OCI-LY3 (cell line): ENCODE measurements at regions not wholly inside any gene's neighbourhood (a gene's known extent, or its start where the extent isn't known, plus 50 kb on each side); places are given as distances from the start of the nearest gene placed in this dataset.

Experiments used
- H2AFZ ChIP-seq: fragments of 200-600, 300-600 bp; shearing (Covaris generic); 2 replicates; pipeline ENCODE4 v1.6.0; 2014; ENCODE audit warnings: antibody characterized with exemption, low read depth, low read length
- H3K27ac ChIP-seq: fragments of 200-600, 300-600 bp; sonication (generic); 2 replicates; pipeline ENCODE4 v1.5.1; 2014; ENCODE audit warnings: mild to moderate bottlenecking, low read length, moderate library complexity, mixed read lengths
- H3K27me3 ChIP-seq: fragments of 200-600, 300-600 bp; sonication (generic); 2 replicates; pipeline ENCODE4 v1.6.1; 2014; ENCODE audit warnings: low read depth, low read length, mixed read lengths
- H3K36me3 ChIP-seq: fragments of 200-600, 300-600 bp; sonication (generic); replicated peaks from 2 replicates; pipeline ENCODE3; 2014; ENCODE audit warnings: low read depth, low read length, mixed read lengths
- H3K4me1 ChIP-seq: fragments of 300-600, 200-600 bp; sonication (generic); 2 replicates; pipeline ENCODE4 v1.6.1; 2014; ENCODE audit warnings: low read length, mixed read lengths
- H3K4me2 ChIP-seq: fragments of 200-600, 300-600 bp; sonication (generic); 2 replicates; pipeline ENCODE4 v1.6.1; 2014; ENCODE audit warnings: low read length, mixed read lengths
- H3K4me3 ChIP-seq: fragments of 300-600, 200-600 bp; sonication (generic); 2 replicates; pipeline ENCODE4 v1.5.1; 2014; ENCODE audit warnings: antibody characterized with exemption, mild to moderate bottlenecking, low read length, moderate library complexity
- H3K79me2 ChIP-seq: fragments of 300-600, 200-600 bp; shearing (Covaris generic); 2 replicates; pipeline ENCODE4 v1.6.1; 2014; ENCODE audit warnings: mild to moderate bottlenecking, low read length, mixed read lengths
- H3K9ac ChIP-seq: fragments of 300-600, 200-600 bp; shearing (Covaris generic); 2 replicates; pipeline ENCODE4 v1.6.0; 2014; ENCODE audit warnings: mild to moderate bottlenecking, low read length, moderate library complexity
- H3K9me3 ChIP-seq: fragments of 200-600, 300-600 bp; shearing (Covaris generic); 2 replicates; pipeline ENCODE4 v1.6.1; 2014; ENCODE audit warnings: low read length, mixed read lengths; ENCODE audit not compliant: insufficient read depth
- H4K20me1 ChIP-seq: fragments of 200-600, 300-600 bp; sonication (generic); 2 replicates; pipeline ENCODE4 v1.6.1; 2016; ENCODE audit warnings: low read length, mixed read lengths; ENCODE audit not compliant: insufficient read depth
- CTCF ChIP-seq: fragments of 200-600, 300-600 bp; sonication (generic); IDR thresholded peaks from 2 replicates; pipeline ENCODE4 v1.5.1; 2014; ENCODE audit warnings: antibody characterized with exemption, low read length, low read depth
- EZH2phosphoT487 ChIP-seq: fragments of 200-600 bp; shearing (Covaris generic); IDR thresholded peaks from 2 replicates; pipeline ENCODE4 v1.6.1; 2018; ENCODE audit warnings: antibody characterized with exemption, mixed run types, low read depth

- Histone ChIP-seq H3K4me1 (peaks cover 27% of the 10 kb centered on the region), H3K27ac (no peak overlapping the region), H3K4me3 (no peak overlapping the region), H4K20me1 (no peaks in the 10 kb centered on the region), H3K79me2 (no peaks in the 10 kb centered on the region), H3K4me2 (no peak overlapping the region), H3K9ac (no peak overlapping the region), H2AFZ (no peak overlapping the region), H3K9me3 (no peaks in the 10 kb centered on the region), H3K27me3 (no peaks in the 10 kb centered on the region), H3K36me3 (no peaks in the 10 kb centered on the region)
- TF ChIP-seq EZH2phosphoT487, result no peak
- TF ChIP-seq CTCF, result no peak
Measured at GRCh38 chr11:27238811-27239210, 124.2 kb downstream of the CCDC34 start.

- Histone ChIP-seq H3K36me3 (no peaks in the 10 kb centered on the region), H4K20me1 (no peaks in the 10 kb centered on the region), H3K4me3 (no peak overlapping the region), H3K27me3 (no peaks in the 10 kb centered on the region), H3K27ac (no peak overlapping the region), H3K9me3 (no peaks in the 10 kb centered on the region), H2AFZ (no peak overlapping the region), H3K4me1 (peaks cover 39% of the 10 kb centered on the region), H3K4me2 (no peak overlapping the region), H3K9ac (no peak overlapping the region), H3K79me2 (no peaks in the 10 kb centered on the region)
- TF ChIP-seq CTCF (no peak), EZH2phosphoT487 (no peak)
Measured at GRCh38 chr11:27237643-27238042, 125.4 kb downstream of the CCDC34 start.

GRCh38 chr11:27234961-27235360 lies 128.1 kb downstream of the CCDC34 start:
- Histone ChIP-seq H4K20me1 (no peaks in the 10 kb centered on the region), H3K4me3 (no peak overlapping the region), H3K4me1 (peaks cover 42% of the 10 kb centered on the region), H3K9ac (peak overlapping the region; percentile 70), H3K9me3 (no peaks in the 10 kb centered on the region), H3K27ac (peak overlapping the region; percentile 92), H3K79me2 (no peaks in the 10 kb centered on the region), H3K27me3 (no peaks in the 10 kb centered on the region), H3K36me3 (no peaks in the 10 kb centered on the region), H3K4me2 (peak overlapping the region; percentile 79), H2AFZ (peak overlapping the region; percentile 51; the same call in 1 of the 2 replicates)
- TF ChIP-seq EZH2phosphoT487 (no peak), CTCF (no peak)

GRCh38 chr11:27234043-27234668 lies 128.9 kb downstream of the CCDC34 start:
- Histone ChIP-seq H3K4me2 (peak overlapping the region; percentile 79), H3K36me3 (no peaks in the 10 kb centered on the region), H3K79me2 (no peaks in the 10 kb centered on the region), H3K9ac (peak overlapping the region; percentile 70), H3K4me1 (peaks cover 42% of the 10 kb centered on the region), H2AFZ (peak overlapping the region; percentile 69; the same call in 1 of the 2 replicates), H3K27me3 (no peaks in the 10 kb centered on the region), H3K4me3 (peak overlapping the region; percentile 67), H4K20me1 (no peaks in the 10 kb centered on the region), H3K9me3 (no peaks in the 10 kb centered on the region), H3K27ac (peak overlapping the region; percentile 92)
- peak; percentile 27 for TF ChIP-seq CTCF
- TF ChIP-seq EZH2phosphoT487, result no peak
